HepG2 (cell line): ENCODE measurements at regions not wholly inside any gene's neighbourhood (a gene's known extent, or its start where the extent isn't known, plus 50 kb on each side); places are given as distances from the start of the nearest gene placed in this dataset.

ENCODE experiments used
- ATAC-seq: fragments of 200-7000 bp; cut with Tn5 transposase; 3 replicates; pipeline ENCODE4 v1.9.1; 2020; ENCODE audit warnings: mild to moderate bottlenecking, moderate library complexity
- BruUV-seq: library from RNA; stranded (reverse); fragments of 400-500 nt; replicated peaks from 2 replicates; lab custom pipeline; 2021; lab: Mats Ljungman, UMichigan
- CTCF ChIA-PET: fragments of 300-600 bp; formaldehyde crosslinking; extraction: SDS; loops from one replicate; lab custom pipeline; 2021; ENCODE audit warnings: low total read pairs, inconsistent platforms, low intra/inter-chr PET ratio; lab: Yijun Ruan, JAX
- POLR2A ChIA-PET: fragments of 350-600 bp; sonication (Branson Sonifier 250); formaldehyde crosslinking; loops from one replicate; lab custom pipeline; 2020; ENCODE audit warnings: antibody characterized with exemption, inconsistent platforms; lab: Yijun Ruan, JAX
- DNase-seq: peaks from one replicate; pipeline ENCODE4 v3.0.0-alpha.2; 2015; ENCODE audit warnings: low spot score
- FAIRE-seq: peaks from 3 replicates; lab custom pipeline; 2011; peaks lifted over from hg19 to GRCh38; lab: Jason Lieb, UNC
- H2AFZ ChIP-seq: one replicate; pipeline ENCODE4 v1.6.1; 2011; ENCODE audit warnings: low read length, inconsistent platforms
- H3K27ac ChIP-seq: fragments of 300-600 bp; 3 replicates; pipeline ENCODE4 v1.8.0; 2011; ENCODE audit warnings: mixed run types, mild to moderate bottlenecking, mixed read lengths, low read length, inconsistent platforms; ENCODE audit not compliant: insufficient read depth; ENCODE audit errors: extremely low read length
- H3K27me3 ChIP-seq, 2 experiments: fragments of 200-600 bp in 1 of 2; 2 replicates in 1 of 2; 3 replicates in 1 of 2; pipeline versions ENCODE4 v1.6.0 to v1.8.0; 2011; ENCODE audit warnings: low read length in 2 of 2, mild to moderate bottlenecking in 2 of 2, moderate library complexity in 2 of 2, inconsistent platforms in 1 of 2; ENCODE audit not compliant: insufficient read depth in 2 of 2, control insufficient read depth in 1 of 2
- H3K36me3 ChIP-seq, 2 experiments: fragments of 200-600 bp in 1 of 2; replicated peaks in 1 of 2; 2 replicates in 1 of 2; 3 replicates in 1 of 2; pipeline versions ENCODE4 v1.5.1 to v1.8.0; 2011; ENCODE audit warnings: low read length in 2 of 2, inconsistent platforms in 1 of 2; ENCODE audit not compliant: insufficient read depth in 2 of 2, control insufficient read depth in 1 of 2
- H3K4me1 ChIP-seq: 2 replicates; pipeline ENCODE4 v1.5.1; 2012; ENCODE audit warnings: low read length, inconsistent platforms; ENCODE audit not compliant: insufficient read depth
- H3K4me2 ChIP-seq: 2 replicates; pipeline ENCODE4 v1.6.0; 2011; ENCODE audit warnings: low read depth, low read length, inconsistent platforms
- H3K4me3 ChIP-seq, 3 experiments: fragments of 200-600 bp in 1 of 3; sonication (generic), shearing (Covaris generic) in 1 of 3; replicated peaks in 1 of 3; 2 replicates each; pipeline ENCODE4 v1.5.1; 2011 to 2016; ENCODE audit warnings: low read length in 3 of 3, inconsistent platforms in 2 of 3, low read depth in 2 of 3, mild to moderate bottlenecking in 2 of 3, control low read depth in 1 of 3, mixed read lengths in 1 of 3; ENCODE audit not compliant: insufficient read depth in 1 of 3
- H3K79me2 ChIP-seq: one replicate; pipeline ENCODE4 v1.6.1; 2011; ENCODE audit warnings: low read length, inconsistent platforms; ENCODE audit not compliant: insufficient read depth
- H3K9ac ChIP-seq: 2 replicates; pipeline ENCODE4 v1.6.0; 2011; ENCODE audit warnings: mild to moderate bottlenecking, low read depth, low read length, inconsistent platforms; ENCODE audit not compliant: insufficient read depth
- H3K9me3 ChIP-seq: 2 replicates; pipeline ENCODE4 v1.5.1; 2012; ENCODE audit warnings: mild to moderate bottlenecking, low read length
- H4K20me1 ChIP-seq: 2 replicates; pipeline ENCODE4 v1.6.0; 2011; ENCODE audit warnings: inconsistent platforms, mild to moderate bottlenecking, low read length, moderate library complexity; ENCODE audit not compliant: insufficient read depth
- CHCHD3 ChIP-seq: sonication (generic); formaldehyde crosslinking; IDR thresholded peaks from 2 replicates; pipeline ENCODE4 v1.8.0; 2022; ENCODE audit warnings: mild to moderate bottlenecking, missing genetic modification reagents, moderate library complexity
- KDM5A ChIP-seq: fragments of 200-600 bp; sonication (generic); IDR thresholded peaks from 2 replicates; pipeline ENCODE4 v1.7.0; 2018; ENCODE audit warnings: antibody characterized with exemption, mild to moderate bottlenecking, low read length, borderline replicate concordance
- KMT2B ChIP-seq: IDR thresholded peaks from 2 replicates; pipeline ENCODE4 v1.6.1; 2016; ENCODE audit warnings: missing genetic modification reagents, missing compliant biosample characterization
- RBAK ChIP-seq: sonication (generic); formaldehyde crosslinking; IDR thresholded peaks from 2 replicates; pipeline ENCODE4 v1.5.1; 2020; ENCODE audit warnings: mild to moderate bottlenecking, missing genetic modification reagents
- SAFB2 ChIP-seq: sonication (generic); formaldehyde crosslinking; IDR thresholded peaks from 2 replicates; pipeline ENCODE4 v1.5.1; 2020; ENCODE audit warnings: missing genetic modification reagents, low read depth, mild to moderate bottlenecking, borderline replicate concordance
- SNAI1 ChIP-seq: sonication (generic); formaldehyde crosslinking; IDR thresholded peaks from 2 replicates; pipeline ENCODE4 v1.5.0; 2020; ENCODE audit warnings: mild to moderate bottlenecking, missing genetic modification reagents, borderline replicate concordance
- TAF15 ChIP-seq: fragments of 200-400 bp; formaldehyde crosslinking; IDR thresholded peaks from one replicate; pipeline ENCODE4 v1.6.1; 2018; ENCODE audit warnings: mild to moderate bottlenecking, low read depth, low read length; ENCODE audit not compliant: poor library complexity, severe bottlenecking
- TFDP2 ChIP-seq: sonication (generic); formaldehyde crosslinking; IDR thresholded peaks from 2 replicates; pipeline ENCODE4 v1.4.0; 2020; ENCODE audit warnings: missing genetic modification reagents
- ZBTB10 ChIP-seq: sonication (generic); formaldehyde crosslinking; IDR thresholded peaks from 2 replicates; pipeline ENCODE4 v1.4.0; 2020; ENCODE audit warnings: missing genetic modification reagents, borderline replicate concordance
- ZFYVE20 ChIP-seq: sonication (generic); formaldehyde crosslinking; IDR thresholded peaks from 2 replicates; pipeline ENCODE4 v1.8.0; 2023; ENCODE audit warnings: low read depth, mild to moderate bottlenecking, moderate library complexity, missing genetic modification reagents, borderline replicate concordance
- ZNF530 ChIP-seq: sonication (generic); formaldehyde crosslinking; IDR thresholded peaks from 2 replicates; pipeline ENCODE4 v1.5.0; 2020; ENCODE audit warnings: low read depth, mild to moderate bottlenecking, missing genetic modification reagents
- WGBS: methylation state at CpG from one replicate; pipeline ENCODE4 v1.1.6; 2017; ENCODE audit warnings: low lambda C conversion rate; 5-methylcytosine and 5-hydroxymethylcytosine counted together
- in situ Hi-C: cut with HindIII; loops from 2 replicates; pipeline ENCODE4 v1.10.0; 2017; ENCODE audit warnings: low pct_unique_long_range_greater_than_20kb; ENCODE audit not compliant: extremely low pct_ligation_motif_present
- intact Hi-C: fragments of 100-400 bp; cut with micrococcal nuclease; formaldehyde crosslinking; loops from one replicate; pipeline ENCODE4 v1.10.0; 2022; ENCODE audit not compliant: unreplicated experiment
- TF ChIP-seq, protein P1 (sequence below): IDR thresholded peaks from 2 replicates; pipeline ENCODE4 v1.6.1; 2016; ENCODE audit warnings: mild to moderate bottlenecking

GRCh38 chr1:222107267-222107666, 365.4 kb upstream of the DUSP10 start (continued):
- TF ChIP-seq RBAK (CRISPR knock-in tag) = no peak
- TF ChIP-seq, protein P1, sequence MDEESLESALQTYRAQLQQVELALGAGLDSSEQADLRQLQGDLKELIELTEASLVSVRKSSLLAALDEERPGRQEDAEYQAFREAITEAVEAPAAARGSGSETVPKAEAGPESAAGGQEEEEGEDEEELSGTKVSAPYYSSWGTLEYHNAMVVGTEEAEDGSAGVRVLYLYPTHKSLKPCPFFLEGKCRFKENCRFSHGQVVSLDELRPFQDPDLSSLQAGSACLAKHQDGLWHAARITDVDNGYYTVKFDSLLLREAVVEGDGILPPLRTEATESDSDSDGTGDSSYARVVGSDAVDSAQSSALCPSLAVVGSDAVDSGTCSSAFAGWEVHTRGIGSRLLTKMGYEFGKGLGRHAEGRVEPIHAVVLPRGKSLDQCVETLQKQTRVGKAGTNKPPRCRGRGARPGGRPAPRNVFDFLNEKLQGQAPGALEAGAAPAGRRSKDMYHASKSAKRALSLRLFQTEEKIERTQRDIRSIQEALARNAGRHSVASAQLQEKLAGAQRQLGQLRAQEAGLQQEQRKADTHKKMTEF (CRISPR knock-in tag) = no peak
- TF ChIP-seq KDM5A = no peak

GRCh38 chr1:222106377-222106776, 364.5 kb upstream of the DUSP10 start:
- no TSS peak for BruUV-seq
- no peak for TF ChIP-seq SNAI1 (CRISPR knock-in tag)
- no peak for TF ChIP-seq KMT2B (CRISPR knock-in tag)
- TF ChIP-seq SAFB2 (CRISPR knock-in tag) = no peak
- no peak for TF ChIP-seq TAF15
- TF ChIP-seq ZFYVE20 (CRISPR knock-in tag) = no peak
- no peak for TF ChIP-seq TFDP2
- no peak for TF ChIP-seq ZBTB10 (CRISPR knock-in tag)
- TF ChIP-seq CHCHD3 (CRISPR knock-in tag) = no peak
- no peak for TF ChIP-seq ZNF530 (CRISPR knock-in tag)

More at GRCh38 chr1:222106377-222106776, 364.5 kb upstream of the DUSP10 start:
- no peaks in the 10 kb centered on the region for H3K36me3 ChIP-seq
- ChIA-PET CTCF (no interaction called here), POLR2A (no interaction called here)
- H3K79me2 ChIP-seq = no peaks in the 10 kb centered on the region
- H2AFZ ChIP-seq = no peak overlapping the region
- H3K4me3 ChIP-seq = no peak overlapping the region
- ATAC-seq = no peak
- in situ Hi-C loops (no loop called here), intact Hi-C loops (no loop called here)
- H3K9me3 ChIP-seq = no peaks in the 10 kb centered on the region
- WGBS = 20% methylated on average over 5 of the region's 5 CpGs
- no peak overlapping the region for H3K27ac ChIP-seq
- no peaks in the 10 kb centered on the region for H4K20me1 ChIP-seq
- no peaks in the 10 kb centered on the region; a peak in 1 of 5 replicates for H3K27me3 ChIP-seq
- FAIRE-seq = no peak
- peaks cover 15% of the 10 kb centered on the region; the same call in 1 of the 2 replicates for H3K4me1 ChIP-seq
- no peak overlapping the region for H3K4me2 ChIP-seq
- no peak for DNase-seq
- H3K9ac ChIP-seq = no peak overlapping the region
